ENCODE measurements at regions not wholly inside any gene's neighbourhood (a gene's known extent, or its start where the extent isn't known, plus 50 kb on each side); places are given as distances from the start of the nearest gene placed in this dataset.
"Not testable (repeated sequence)": the region's sequence is repeated elsewhere in the genome, so short reads cannot be mapped to it uniquely, and the experiment has no call there.

- no peak overlapping the region for H3K27ac ChIP-seq
- no peaks in the 10 kb centered on the region for H3K27me3 ChIP-seq
- H3K4me3 ChIP-seq = no peak overlapping the region
- H3K36me3 ChIP-seq = no peaks in the 10 kb centered on the region
- no peaks in the 10 kb centered on the region for H3K4me1 ChIP-seq
- no peak for DNase-seq
- TF ChIP-seq POLR2AphosphoS5 (IDR thresholded peaks at IDR 0.05) = no peak
- no peak for TF ChIP-seq POLR2A (IDR thresholded peaks at IDR 0.05)
- TF ChIP-seq, protein P1, sequence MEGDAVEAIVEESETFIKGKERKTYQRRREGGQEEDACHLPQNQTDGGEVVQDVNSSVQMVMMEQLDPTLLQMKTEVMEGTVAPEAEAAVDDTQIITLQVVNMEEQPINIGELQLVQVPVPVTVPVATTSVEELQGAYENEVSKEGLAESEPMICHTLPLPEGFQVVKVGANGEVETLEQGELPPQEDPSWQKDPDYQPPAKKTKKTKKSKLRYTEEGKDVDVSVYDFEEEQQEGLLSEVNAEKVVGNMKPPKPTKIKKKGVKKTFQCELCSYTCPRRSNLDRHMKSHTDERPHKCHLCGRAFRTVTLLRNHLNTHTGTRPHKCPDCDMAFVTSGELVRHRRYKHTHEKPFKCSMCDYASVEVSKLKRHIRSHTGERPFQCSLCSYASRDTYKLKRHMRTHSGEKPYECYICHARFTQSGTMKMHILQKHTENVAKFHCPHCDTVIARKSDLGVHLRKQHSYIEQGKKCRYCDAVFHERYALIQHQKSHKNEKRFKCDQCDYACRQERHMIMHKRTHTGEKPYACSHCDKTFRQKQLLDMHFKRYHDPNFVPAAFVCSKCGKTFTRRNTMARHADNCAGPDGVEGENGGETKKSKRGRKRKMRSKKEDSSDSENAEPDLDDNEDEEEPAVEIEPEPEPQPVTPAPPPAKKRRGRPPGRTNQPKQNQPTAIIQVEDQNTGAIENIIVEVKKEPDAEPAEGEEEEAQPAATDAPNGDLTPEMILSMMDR (IDR thresholded peaks at IDR 0.05) = no peak
- TF ChIP-seq EP300 (IDR thresholded peaks at IDR 0.05) = no peak
- intact Hi-C loops (cut with DNase I; ENCODE audit: low total_unique reads) = no loop called here
- H3K9me3 ChIP-seq = peaks cover 0 to 22% (median 16%) of the 10 kb centered on the region in 4 donors
Observed at GRCh38 chr6:73932866-73933265, 236.9 kb downstream of the CD109 start.

DNA sequence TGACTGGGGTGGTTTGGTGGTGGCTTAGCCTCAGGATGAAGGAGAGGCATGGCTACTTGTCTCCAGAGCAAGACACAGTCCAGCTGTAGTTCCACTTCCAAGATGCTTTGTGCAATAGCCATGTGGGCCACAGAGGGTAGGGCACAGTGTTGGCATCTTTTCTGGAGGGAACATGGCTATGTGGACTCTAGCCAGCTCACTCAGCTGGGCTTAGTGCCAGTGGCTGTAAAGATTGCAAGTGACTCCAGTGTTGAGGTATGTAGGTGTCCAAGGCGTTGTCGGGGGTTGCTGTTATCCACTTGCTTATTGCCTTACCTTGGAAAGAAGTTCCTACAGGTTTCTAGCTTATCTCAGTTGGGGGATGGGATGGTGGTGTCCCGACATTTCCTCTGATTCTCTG lies 233.4 kb downstream of the CD109 start:
- no peaks in the 10 kb centered on the region for H3K4me1 ChIP-seq
- no peaks in the 10 kb centered on the region for H3K36me3 ChIP-seq
- no peak for DNase-seq
- no peak overlapping the region for H3K27ac ChIP-seq
- no peaks in the 10 kb centered on the region for H3K27me3 ChIP-seq
- peaks cover 0 to 37% (median 23%) of the 10 kb centered on the region in 4 donors for H3K9me3 ChIP-seq
- no peak overlapping the region for H3K4me3 ChIP-seq
- 77 to 88% (median 85%) methylated on average over 3 of the region's 3 CpGs for WGBS, 5 donors
- TF ChIP-seq, protein P1 (IDR thresholded peaks at IDR 0.05) = no peak
- TF ChIP-seq POLR2A (IDR thresholded peaks at IDR 0.05) = no peak
- TF ChIP-seq POLR2AphosphoS5 (IDR thresholded peaks at IDR 0.05) = no peak
- TF ChIP-seq EP300 (IDR thresholded peaks at IDR 0.05) = no peak
- intact Hi-C loops (cut with DNase I; ENCODE audit: low total_unique reads) = no loop called here

GRCh38 chr6:73927421-73927820 lies 231.4 kb downstream of the CD109 start:
- no peaks in the 10 kb centered on the region for H3K4me1 ChIP-seq
- H3K4me3 ChIP-seq = no peak overlapping the region
- no peak overlapping the region for H3K27ac ChIP-seq
- peaks cover 0 to 37% (median 23%) of the 10 kb centered on the region in 4 donors for H3K9me3 ChIP-seq
- intact Hi-C loops (cut with DNase I; ENCODE audit: low total_unique reads) = no loop called here
- TF ChIP-seq POLR2AphosphoS5 (IDR thresholded peaks at IDR 0.05) (no peak), EP300 (IDR thresholded peaks at IDR 0.05) (no peak), POLR2A (IDR thresholded peaks at IDR 0.05) (no peak)
- TF ChIP-seq, protein P1 (IDR thresholded peaks at IDR 0.05) = no peak
- H3K36me3 ChIP-seq = no peaks in the 10 kb centered on the region
- DNase-seq = no peak
- H3K27me3 ChIP-seq = no peaks in the 10 kb centered on the region

DNA sequence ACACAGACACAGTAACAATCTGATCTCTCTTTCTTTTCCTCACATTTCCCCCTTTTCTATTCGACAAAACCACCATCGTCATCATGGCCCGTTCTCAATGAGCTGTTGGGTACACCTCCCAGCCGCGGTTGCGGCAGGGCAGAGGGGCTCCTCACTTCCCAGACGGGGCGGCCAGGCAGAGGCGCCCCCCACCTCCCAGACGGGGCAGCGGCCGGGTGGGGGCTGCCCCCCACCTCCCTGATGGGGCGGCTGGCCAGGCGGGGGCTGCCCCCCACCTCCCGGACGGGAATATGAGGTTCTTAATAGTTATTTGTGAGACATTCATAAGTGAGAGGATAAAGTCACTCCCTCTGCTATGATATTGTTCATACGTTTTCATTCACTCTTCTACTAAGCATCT lies 229.7 kb downstream of the CD109 start:
- 87 to 92% (median 89%) methylated on average over 17 of the region's 17 CpGs for WGBS, 5 donors
- H3K4me1 ChIP-seq; H3K4me3 ChIP-seq; DNase-seq; intact Hi-C loops (cut with DNase I; ENCODE audit: low total_unique reads); H3K27ac ChIP-seq; H3K36me3 ChIP-seq; H3K27me3 ChIP-seq: not testable (repeated sequence)
- peaks cover 0 to 37% (median 21%) of the 10 kb centered on the region in 4 donors for H3K9me3 ChIP-seq

GRCh38 chr6:73923905-73924485 lies 228.0 kb downstream of the CD109 start:
- no peak overlapping the region for H3K27ac ChIP-seq
- H3K36me3 ChIP-seq = no peaks in the 10 kb centered on the region
- no peaks in the 10 kb centered on the region for H3K4me1 ChIP-seq
- intact Hi-C loops (cut with DNase I; ENCODE audit: low total_unique reads) = no loop called here
- no peaks in the 10 kb centered on the region for H3K27me3 ChIP-seq
- peaks cover 0 to 26% (median 16%) of the 10 kb centered on the region in 4 donors for H3K9me3 ChIP-seq
- H3K4me3 ChIP-seq = no peak overlapping the region
- WGBS, 5 donors = 69 to 84% (median 73%) methylated on average over 1 of the region's 1 CpG
- DNase-seq = peak in 1 of 2 donors; percentile 71
- TF ChIP-seq POLR2A (IDR thresholded peaks at IDR 0.05) (no peak), EP300 (IDR thresholded peaks at IDR 0.05) (no peak), POLR2AphosphoS5 (IDR thresholded peaks at IDR 0.05) (no peak)
- TF ChIP-seq, protein P1 (IDR thresholded peaks at IDR 0.05) = no peak

All from stomach (tissue), 8 donors.